Coronary artery (tissue), 2 donors: ENCODE measurements at regions not wholly inside any gene's neighbourhood (a gene's known extent, or its start where the extent isn't known, plus 50 kb on each side); places are given as distances from the start of the nearest gene placed in this dataset.

ENCODE experiments used
- DNase-seq: peaks from one replicate; pipeline ENCODE4 v3.0.0-alpha.2; 2017; ENCODE audit warnings: low spot score
- H3K27ac ChIP-seq, 2 donors: fragments of 200-600 bp; sonication (generic); one replicate each; pipeline ENCODE4 v1.5.1; 2016 to 2019
- H3K4me3 ChIP-seq: fragments of 200-600 bp; sonication (generic); 2 replicates; pipeline ENCODE4 v1.5.1; 2016; ENCODE audit warnings: mild to moderate bottlenecking, moderate library complexity
- TF ChIP-seq, protein P1 (sequence below): fragments of 200-600 bp; sonication (generic); IDR thresholded peaks from one replicate; pipeline ENCODE4 v1.5.1; 2019; ENCODE audit warnings: antibody characterized with exemption

DNA sequence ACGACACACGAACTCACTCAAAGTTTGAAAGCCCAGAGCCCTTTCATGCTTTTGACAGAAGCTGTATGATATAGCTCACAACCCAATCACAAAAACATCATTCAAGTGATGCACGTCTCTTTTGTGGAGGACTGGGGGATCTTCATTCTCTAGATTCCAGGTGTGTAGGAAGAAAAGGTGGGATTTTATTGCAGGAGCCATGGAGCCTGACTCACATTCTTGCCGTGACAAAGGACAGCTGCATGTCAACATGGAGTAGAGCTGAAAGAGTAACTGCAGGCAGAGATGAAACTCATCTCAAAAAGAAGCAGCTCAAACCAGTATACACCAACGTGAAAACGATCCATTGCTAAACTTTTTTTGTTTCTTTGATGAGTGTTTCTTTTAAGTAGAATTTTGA, 50.9 kb upstream of the PDE1A start:
- no peak overlapping the region for H3K4me3 ChIP-seq
- no peak overlapping the region for H3K27ac ChIP-seq
- TF ChIP-seq, protein P1, sequence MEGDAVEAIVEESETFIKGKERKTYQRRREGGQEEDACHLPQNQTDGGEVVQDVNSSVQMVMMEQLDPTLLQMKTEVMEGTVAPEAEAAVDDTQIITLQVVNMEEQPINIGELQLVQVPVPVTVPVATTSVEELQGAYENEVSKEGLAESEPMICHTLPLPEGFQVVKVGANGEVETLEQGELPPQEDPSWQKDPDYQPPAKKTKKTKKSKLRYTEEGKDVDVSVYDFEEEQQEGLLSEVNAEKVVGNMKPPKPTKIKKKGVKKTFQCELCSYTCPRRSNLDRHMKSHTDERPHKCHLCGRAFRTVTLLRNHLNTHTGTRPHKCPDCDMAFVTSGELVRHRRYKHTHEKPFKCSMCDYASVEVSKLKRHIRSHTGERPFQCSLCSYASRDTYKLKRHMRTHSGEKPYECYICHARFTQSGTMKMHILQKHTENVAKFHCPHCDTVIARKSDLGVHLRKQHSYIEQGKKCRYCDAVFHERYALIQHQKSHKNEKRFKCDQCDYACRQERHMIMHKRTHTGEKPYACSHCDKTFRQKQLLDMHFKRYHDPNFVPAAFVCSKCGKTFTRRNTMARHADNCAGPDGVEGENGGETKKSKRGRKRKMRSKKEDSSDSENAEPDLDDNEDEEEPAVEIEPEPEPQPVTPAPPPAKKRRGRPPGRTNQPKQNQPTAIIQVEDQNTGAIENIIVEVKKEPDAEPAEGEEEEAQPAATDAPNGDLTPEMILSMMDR = no peak
- no peak for DNase-seq

- Histone ChIP-seq H3K4me3 (no peak overlapping the region), H3K27ac (no peak overlapping the region)
- TF ChIP-seq, protein P1 = no peak
- no peak for DNase-seq
Observed at GRCh38 chr2:182481676-182482075, 54.8 kb upstream of the PDE1A start.

DNA sequence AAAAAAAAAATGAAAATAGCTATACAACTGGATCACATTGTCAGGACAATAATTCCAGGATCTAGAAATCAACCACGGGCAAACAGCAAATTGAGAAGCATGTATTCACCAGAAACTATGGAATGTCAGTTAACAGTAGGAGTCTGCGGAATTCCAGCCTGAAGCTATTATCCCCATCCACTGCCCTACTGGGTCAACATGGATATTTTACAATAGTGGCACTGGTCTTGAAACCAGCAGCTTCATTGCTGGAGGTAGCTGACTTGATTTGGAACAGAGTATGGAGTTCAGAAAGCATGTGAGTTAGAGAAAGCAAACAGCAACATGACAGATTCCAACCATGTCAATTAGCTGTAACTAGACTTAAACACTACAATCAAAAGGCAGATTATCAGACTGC, 55.7 kb upstream of the PDE1A start:
- no peak for DNase-seq
- TF ChIP-seq, protein P1 = no peak
- Histone ChIP-seq H3K4me3 (no peak overlapping the region), H3K27ac (no peak overlapping the region)

DNA sequence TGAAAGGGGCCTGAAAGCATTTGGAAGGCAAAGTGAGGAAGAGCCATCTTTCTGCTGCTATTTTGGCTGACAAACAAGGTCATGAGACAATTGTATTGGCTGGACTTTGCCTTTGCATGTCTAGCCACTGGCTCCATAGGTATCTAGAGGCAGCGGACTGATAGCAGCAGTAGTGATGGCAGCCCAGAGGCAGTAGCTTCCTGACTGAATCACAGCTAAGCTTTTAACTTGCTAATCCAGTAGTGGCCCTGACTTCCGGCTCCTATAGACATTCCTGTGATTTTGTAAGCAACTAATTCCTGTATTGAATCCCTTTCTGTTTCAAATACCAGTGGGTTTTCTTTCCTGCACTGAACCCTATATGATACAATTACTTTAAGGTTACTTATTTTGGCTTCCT, 69.8 kb upstream of the PDE1A start:
- Histone ChIP-seq H3K4me3 (no peak overlapping the region), H3K27ac (no peak overlapping the region)
- no peak for DNase-seq
- TF ChIP-seq, protein P1 = no peak

- DNase-seq = no peak
- no peak overlapping the region for H3K27ac ChIP-seq
- TF ChIP-seq, protein P1 = no peak
- no peak overlapping the region for H3K4me3 ChIP-seq
Observed at GRCh38 chr2:182499706-182500470, 73.1 kb upstream of the PDE1A start.

GRCh38 chr2:182503886-182504285, 77.0 kb upstream of the PDE1A start:
- Histone ChIP-seq H3K4me3 (no peak overlapping the region), H3K27ac (no peak overlapping the region)
- TF ChIP-seq, protein P1 = no peak
- no peak for DNase-seq

- Histone ChIP-seq H3K27ac (peak overlapping the region; percentile 10 to 24), H3K4me3 (no peak overlapping the region)
- DNase-seq = no peak
- TF ChIP-seq, protein P1 = no peak
Observed at GRCh38 chr2:182504903-182505302, 78.1 kb upstream of the PDE1A start.
